HG03064 (cell line): ENCODE measurements at regions not wholly inside any gene's neighbourhood (a gene's known extent, or its start where the extent isn't known, plus 50 kb on each side); places are given as distances from the start of the nearest gene placed in this dataset.

ENCODE experiments used
- ATAC-seq: cut with Tn5 transposase; IDR thresholded peaks from one replicate; pipeline ENCODE4 v1.9.1; 2021; ENCODE audit warnings: low read depth; ENCODE audit not compliant: unreplicated experiment

GRCh38 chr7:41808541-41808940 is 105.7 kb upstream of the INHBA start:
- no peak for ATAC-seq

GRCh38 chr7:41803569-41803968 is 100.7 kb upstream of the INHBA start:
- no peak for ATAC-seq

- no peak for ATAC-seq
Observed at GRCh38 chr7:41796331-41796730, 93.4 kb upstream of the INHBA start.

DNA sequence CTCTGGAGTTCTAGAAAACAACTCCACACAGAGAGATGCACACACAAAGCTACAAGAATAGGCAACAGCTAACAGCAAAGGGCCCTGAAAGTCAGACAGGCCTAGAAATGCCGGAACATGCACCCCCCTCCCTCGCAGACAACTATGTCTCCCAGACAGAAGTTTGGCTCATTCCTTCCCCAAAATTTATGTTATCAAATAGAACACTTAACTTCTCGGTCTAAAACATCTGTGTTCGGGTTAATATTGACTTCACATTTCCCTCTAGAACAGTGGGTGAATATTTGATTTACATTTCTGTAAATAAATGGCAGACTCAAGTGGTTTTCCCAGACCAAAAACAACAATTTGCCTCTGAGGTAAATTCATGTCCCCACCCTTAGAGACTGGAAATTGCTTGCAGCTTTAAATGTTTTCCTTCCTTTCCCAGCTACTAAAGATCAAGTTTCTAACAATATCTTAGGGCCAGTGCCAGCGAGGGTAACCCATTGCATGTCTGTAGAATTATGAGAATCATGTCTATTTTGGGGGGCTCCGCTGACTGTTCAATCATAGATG is 92.5 kb upstream of the INHBA start:
- no peak for ATAC-seq

- ATAC-seq = no peak
Observed at GRCh38 chr7:41793556-41793955, 90.7 kb upstream of the INHBA start.

DNA sequence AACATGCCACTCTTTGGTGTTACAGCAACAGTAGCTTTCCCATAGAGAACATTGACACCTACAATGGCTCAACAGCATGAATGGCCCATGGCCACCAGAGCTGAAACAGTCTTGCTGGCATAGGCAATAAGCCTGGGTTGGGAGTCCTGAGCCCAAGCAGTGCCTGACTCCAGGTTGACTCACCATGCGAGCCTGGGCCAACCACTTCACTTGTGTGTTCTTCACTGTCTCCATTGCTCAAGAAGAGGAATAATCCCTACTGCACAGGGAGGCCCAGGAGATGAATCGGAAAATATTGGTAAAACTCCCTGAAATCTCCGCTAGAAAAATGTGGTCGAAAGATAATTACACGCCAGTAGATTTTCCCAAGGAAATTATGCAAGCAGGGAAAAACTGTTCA is 89.2 kb upstream of the INHBA start:
- no peak for ATAC-seq

GRCh38 chr7:41788556-41788955 is 85.7 kb upstream of the INHBA start:
- no peak for ATAC-seq

DNA sequence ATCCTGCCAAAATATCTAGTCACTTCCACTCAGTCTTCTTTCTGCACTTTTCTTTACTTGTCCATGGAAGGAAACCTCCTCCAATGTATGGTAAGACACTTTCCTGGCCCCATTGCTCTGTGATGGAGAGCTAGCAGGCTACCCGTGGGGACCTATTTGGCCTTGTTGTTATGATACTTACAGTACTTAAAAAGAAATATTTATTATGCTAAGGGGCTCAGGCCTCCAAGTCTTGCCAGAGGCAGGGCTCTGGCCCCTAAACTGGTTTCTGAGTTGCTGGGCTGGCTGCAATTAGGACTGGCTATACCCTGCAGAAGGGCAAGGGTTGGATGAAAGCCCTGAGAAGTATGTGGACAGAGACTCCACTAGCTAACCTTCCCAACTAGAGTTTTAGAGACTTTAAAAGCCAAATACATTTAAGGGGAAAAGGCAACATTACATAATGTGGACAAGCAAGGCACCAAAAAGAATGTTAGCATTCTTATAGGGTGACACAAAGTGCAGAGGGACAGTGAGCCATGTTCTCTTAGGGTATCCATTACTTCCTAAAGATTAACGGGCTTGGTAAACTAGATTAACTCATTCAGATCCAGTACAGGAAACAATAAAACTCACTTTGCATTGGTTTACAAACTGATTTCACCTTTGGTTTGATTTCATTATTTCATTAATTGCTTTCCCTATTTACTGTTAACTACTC is 84.9 kb upstream of the INHBA start:
- ATAC-seq = no peak

DNA sequence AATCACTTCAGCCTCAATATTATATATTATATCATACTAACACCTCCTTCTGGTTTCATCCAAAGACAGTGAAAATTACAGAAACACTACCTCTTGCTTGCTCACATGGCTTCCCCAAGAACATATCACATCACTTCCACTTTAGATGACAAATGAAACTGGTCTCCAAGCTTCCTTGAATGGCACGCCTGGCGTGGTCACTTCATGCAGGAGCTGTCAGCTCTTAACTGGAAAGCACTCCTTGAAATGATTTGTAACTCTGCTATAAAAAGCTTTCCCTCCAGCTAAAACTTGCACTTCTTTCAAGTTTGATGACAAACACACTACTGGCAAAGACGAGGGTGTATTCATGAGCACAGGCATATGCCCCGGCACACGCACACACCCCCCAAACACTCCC is 84.1 kb upstream of the INHBA start:
- ATAC-seq = no peak

DNA sequence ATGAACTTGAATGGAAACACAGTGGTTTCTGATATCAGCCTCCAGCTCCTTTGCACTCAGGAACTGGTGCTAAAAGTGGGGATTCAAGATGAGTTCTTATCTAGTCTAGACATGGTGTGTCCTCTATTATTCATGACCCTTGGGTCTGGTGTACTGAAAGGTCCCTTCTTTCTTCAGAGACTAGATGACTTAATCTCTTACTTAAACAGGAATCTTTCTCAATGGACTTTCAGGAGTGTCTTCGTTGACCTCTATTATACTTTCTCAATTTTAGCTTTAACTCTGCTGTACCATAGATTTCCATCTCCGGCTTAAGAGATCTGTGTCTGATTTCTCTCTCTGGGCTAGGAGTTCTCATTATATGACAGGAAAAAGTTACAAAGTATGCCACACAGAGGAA is 83.5 kb upstream of the INHBA start:
- no peak for ATAC-seq

DNA sequence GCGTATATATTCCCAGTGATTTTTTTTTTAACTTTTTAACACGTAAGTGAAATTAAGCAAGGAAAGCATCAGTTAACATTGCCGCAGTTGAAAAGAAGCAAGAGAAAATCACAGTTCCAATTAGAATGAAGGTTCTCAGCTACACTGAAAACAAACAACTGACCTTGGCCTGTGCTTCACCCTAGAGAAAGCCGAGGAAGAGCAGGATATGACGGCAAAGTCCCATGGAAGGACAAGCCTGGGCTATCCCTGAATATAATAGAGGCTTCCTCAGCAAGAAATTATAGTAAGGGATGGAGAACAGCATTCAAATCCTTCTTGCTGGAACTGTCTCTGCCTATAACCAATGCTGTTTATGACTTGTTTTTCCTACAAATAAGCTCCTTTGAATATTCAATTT is 83.0 kb upstream of the INHBA start:
- no peak for ATAC-seq

DNA sequence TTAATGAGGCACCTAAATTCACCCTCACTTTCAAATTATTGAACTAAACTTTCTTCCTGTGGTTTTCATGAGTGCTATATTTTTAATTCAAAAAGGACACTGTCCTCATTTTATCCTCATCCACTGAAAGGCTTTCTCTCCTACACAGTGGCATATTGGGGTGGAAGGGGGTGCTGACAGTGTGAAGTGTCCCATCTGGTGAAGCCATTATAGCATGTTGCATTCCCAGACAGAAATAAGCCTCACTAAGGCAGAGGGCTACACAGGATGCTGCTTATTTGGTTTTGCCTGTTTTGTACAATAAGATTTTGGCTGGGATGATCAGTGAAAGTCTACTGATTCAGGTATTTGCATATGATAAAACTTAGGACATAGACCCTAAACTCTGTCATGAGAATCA is 82.4 kb upstream of the INHBA start:
- ATAC-seq = no peak

DNA sequence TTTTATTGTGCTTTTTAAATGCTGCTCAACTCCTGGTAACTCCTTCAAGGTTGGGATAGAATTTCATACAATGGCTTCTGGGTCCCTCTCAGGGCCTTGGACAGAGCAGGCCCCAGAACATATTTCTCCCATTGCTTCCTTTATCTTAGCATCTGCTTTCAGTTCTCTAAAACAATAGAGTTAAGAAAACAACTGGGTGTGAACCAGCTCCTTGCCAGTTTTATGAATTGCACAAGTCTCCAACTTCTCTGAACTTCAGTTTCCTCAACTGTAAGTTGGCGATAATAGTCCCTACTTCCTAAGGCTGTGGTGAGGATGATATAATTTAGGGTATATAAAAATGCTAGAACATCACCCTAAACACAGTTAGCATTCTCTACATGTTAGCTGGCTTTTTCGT is 77.0 kb upstream of the INHBA start:
- ATAC-seq = no peak

GRCh38 chr7:41777894-41778596 is 75.2 kb upstream of the INHBA start:
- no peak for ATAC-seq

GRCh38 chr7:41774966-41775365 is 72.1 kb upstream of the INHBA start:
- no peak for ATAC-seq

DNA sequence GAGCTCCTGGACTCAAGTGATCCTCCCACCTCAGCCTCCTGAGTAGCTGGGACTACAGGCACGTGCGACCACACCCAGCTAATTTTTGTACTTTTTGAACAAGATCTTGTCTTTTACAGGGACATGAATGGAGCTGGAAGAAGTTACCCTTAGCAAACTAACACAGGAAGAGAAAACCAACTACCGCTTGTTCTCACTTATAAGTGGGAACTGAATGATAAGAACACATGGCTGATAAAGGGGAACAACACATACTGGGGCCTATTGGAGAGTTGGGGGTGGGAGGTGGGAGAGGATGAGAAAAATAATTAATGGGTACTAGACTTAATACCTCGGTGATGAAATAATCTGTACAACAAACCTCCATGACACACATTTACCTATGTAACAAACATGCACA is 70.9 kb upstream of the INHBA start:
- no peak for ATAC-seq

GRCh38 chr7:41771717-41772116 is 68.8 kb upstream of the INHBA start:
- no peak for ATAC-seq

- ATAC-seq = no peak
Observed at GRCh38 chr7:41769162-41769561, 66.3 kb upstream of the INHBA start.

DNA sequence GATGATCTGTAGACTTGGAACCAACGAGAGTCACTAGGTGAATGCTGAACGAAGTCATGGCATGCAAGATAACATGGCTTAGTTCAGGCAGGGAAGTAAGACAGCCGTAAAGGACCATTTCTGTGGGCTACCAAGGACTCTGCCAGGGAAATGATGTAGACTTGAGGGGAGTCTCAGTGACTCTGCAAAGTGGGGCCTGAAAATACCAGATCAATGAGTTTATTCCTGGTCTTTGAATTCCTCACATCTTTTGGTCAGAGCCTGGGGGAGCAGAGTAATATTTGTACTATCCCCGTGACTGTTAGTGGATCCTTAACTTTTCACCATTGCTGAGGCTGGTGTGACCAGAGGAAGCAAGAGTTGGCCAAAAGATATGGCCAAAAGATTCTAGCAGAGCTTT is 60.7 kb upstream of the INHBA start:
- no peak for ATAC-seq

GRCh38 chr7:41762641-41763040 is 59.8 kb upstream of the INHBA start:
- no peak for ATAC-seq

DNA sequence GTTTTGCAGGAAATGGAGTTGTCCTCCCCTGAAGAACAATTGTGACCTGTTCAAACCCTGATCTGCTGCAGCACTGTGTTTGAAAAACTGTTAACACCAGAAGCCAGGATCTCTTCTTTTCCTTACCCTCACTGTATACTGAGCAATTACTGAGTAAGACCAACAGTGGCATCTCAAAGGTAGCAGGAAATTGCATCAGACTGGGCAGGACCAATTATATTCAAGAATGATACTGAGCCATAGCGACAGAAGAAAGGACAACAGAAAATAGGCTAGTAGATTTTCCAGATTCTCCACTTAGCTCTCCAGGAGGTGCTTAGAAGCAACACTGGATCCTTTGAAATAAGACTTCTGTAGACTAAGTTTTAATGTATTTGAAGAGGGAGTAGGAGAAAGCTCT is 57.4 kb upstream of the INHBA start:
- ATAC-seq = no peak

DNA sequence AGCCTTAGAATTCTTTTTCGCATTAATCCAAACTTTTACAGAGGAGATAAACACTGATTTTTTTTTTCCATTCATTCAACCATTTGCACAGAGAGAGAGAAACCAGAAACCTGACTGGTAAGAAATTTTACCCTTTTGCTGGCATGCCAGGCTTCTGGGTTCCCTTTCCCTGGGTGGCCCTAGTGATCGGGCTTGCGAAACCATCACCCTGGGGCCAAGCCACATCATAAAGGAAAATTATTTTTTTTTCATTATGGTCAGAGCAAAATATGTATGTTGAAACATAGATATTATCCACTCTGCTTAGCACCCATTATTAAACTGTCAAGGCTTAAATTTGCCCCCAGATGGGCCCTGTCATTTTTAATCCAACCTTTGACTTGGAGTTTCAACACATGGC is 55.4 kb upstream of the INHBA start:
- ATAC-seq = no peak
